ENCODE measurements at regions not wholly inside any gene's neighbourhood (a gene's known extent, or its start where the extent isn't known, plus 50 kb on each side); places are given as distances from the start of the nearest gene placed in this dataset.

DNA sequence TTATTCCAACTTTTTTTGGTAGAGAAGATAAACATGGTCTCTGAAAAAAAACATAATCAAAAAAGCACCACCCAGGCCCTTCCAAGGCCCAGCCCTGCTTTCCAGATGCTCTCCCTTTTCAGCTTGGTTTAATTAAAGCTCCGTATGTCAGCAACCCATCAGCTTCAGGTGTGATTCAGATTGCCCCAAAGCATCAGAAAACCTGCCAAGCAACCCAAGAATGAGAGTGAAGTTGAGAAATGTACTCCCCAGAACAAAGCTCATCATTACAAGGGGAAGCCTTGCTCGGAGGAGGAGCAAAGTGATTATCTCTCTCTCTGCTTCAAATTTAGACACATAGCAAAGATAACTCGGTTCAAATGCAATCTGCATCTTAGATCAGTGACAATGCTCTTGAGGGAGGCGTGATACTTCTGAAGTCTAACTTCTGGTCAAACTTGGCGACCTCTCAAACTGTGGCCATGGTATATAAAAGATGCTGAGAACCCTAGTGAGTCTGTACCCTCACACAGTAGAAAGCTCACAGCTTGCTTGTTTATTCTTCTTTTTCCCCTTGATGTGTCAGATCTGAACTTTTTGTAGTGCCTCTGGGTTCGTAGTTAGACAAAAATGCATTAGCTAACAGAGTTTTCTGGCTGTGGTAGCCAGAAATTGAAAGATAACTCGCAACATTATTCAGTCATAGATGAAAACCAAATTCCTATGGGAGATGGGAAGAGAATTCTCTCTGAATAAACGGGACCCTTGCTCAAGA is 63.3 kb upstream of the ZC3H11B start:
- POLR2A ChIA-PET, result no interaction called here
- Histone ChIP-seq H3K4me1 (ENCODE audit: control insufficient read depth, insufficient read depth, low read length) (no peaks in the 10 kb centered on the region), H3K36me3 (ENCODE audit: control insufficient read depth in 2 of 2, insufficient read depth in 1 of 2, low read length in 2 of 2) (no peaks in the 10 kb centered on the region), H3K27ac (ENCODE audit: extremely low read depth, low read depth, low read length) (no peak overlapping the region), H3K4me3 (ENCODE audit: low read depth, low read length) (no peak overlapping the region), H3K9me3 (ENCODE audit: control insufficient read depth, insufficient read depth, low read depth, low read length) (no peaks in the 10 kb centered on the region)
- TF ChIP-seq, protein P1, sequence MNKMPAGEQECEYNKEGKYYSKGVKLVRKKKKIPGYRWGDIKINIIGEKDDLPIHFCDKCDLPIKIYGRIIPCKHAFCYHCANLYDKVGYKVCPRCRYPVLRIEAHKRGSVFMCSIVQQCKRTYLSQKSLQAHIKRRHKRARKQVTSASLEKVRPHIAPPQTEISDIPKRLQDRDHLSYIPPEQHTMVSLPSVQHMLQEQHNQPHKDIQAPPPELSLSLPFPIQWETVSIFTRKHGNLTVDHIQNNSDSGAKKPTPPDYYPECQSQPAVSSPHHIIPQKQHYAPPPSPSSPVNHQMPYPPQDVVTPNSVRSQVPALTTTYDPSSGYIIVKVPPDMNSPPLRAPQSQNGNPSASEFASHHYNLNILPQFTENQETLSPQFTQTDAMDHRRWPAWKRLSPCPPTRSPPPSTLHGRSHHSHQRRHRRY (tag by site-specific recombination; IDR thresholded peaks at IDR 0.05), result no peak
- TF ChIP-seq ZNF473 (tag by site-specific recombination; IDR thresholded peaks at IDR 0.05), result no peak
- CTCF ChIA-PET, result interaction anchor here (1.6 kb wide), 1 partner anchor 15 kb away, joined by 7 read pairs; no protein-coding TSS in a partner anchor

DNA sequence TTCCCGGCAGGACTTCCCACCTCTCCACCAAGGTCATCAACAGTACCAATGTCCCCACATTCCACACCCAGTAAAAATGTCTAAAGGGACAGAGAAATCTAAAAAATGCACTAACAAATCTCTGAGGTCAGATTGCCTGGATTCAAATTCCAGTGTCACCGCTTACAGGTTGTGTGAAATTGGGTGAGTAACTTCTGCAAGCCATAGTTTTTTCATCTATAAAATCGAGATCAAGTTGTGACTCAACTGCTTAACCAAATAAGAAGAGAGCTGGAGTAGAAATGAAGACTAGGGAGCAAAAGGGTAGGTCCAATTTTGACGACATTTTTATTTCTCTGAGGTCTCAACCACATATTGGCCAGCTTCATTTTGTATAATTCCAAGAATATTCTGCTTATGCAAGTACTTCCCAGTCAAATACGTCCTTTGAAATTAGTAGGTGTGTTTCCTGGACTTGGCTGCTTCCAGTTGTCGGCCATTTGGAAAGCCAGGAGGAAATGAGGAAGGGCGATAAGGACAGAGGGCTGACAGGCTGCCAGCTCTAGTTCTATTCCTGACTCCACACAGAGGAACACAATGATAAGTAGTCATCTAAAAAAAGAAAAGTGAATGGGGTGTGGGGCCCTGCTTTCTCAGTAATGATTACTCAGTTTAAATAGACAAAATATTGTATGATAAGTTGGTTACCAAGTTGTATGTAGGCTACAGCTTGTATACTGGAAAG is 57.7 kb upstream of the ZC3H11B start:
- POLR2A ChIA-PET, result no interaction called here
- CTCF ChIA-PET, result no interaction called here
- no peak overlapping the region for H3K27ac ChIP-seq (ENCODE audit: extremely low read depth, low read depth, low read length)
- H3K9me3 ChIP-seq (ENCODE audit: control insufficient read depth, insufficient read depth, low read depth, low read length), result no peaks in the 10 kb centered on the region
- H3K4me3 ChIP-seq (ENCODE audit: low read depth, low read length), result no peak overlapping the region
- no peaks in the 10 kb centered on the region for H3K4me1 ChIP-seq (ENCODE audit: control insufficient read depth, insufficient read depth, low read length)
- TF ChIP-seq TCF7L2 (IDR thresholded peaks at IDR 0.05; ENCODE audit: borderline replicate concordance, low read depth, low read length) (no peak), ZNF792 (tag by site-specific recombination; IDR thresholded peaks at IDR 0.05) (no peak), ZNF48 (tag by site-specific recombination; IDR thresholded peaks at IDR 0.05) (no peak), ZNF660 (tag by site-specific recombination; IDR thresholded peaks at IDR 0.05) (no peak), ZNF211 (tag by site-specific recombination; IDR thresholded peaks at IDR 0.05; ENCODE audit: low read depth) (no peak), ZNF23 (tag by site-specific recombination; IDR thresholded peaks at IDR 0.05; ENCODE audit: borderline replicate concordance) (no peak), GLIS1 (tag by site-specific recombination; IDR thresholded peaks at IDR 0.05) (no peak), ZBTB8A (tag by site-specific recombination; IDR thresholded peaks at IDR 0.05) (no peak), ZNF571 (tag by site-specific recombination; IDR thresholded peaks at IDR 0.05) (no peak), ZNF555 (tag by site-specific recombination; conservative IDR thresholded peaks at IDR 0.05) (no peak)
- TF ChIP-seq, protein P2, sequence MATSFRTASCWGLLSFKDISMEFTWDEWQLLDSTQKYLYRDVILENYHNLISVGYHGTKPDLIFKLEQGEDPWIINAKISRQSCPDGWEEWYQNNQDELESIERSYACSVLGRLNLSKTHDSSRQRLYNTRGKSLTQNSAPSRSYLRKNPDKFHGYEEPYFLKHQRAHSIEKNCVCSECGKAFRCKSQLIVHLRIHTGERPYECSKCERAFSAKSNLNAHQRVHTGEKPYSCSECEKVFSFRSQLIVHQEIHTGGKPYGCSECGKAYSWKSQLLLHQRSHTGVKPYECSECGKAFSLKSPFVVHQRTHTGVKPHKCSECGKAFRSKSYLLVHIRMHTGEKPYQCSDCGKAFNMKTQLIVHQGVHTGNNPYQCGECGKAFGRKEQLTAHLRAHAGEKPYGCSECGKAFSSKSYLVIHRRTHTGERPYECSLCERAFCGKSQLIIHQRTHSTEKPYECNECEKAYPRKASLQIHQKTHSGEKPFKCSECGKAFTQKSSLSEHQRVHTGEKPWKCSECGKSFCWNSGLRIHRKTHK (tag by site-specific recombination; IDR thresholded peaks at IDR 0.05), result no peak
- TF ChIP-seq, protein P3, sequence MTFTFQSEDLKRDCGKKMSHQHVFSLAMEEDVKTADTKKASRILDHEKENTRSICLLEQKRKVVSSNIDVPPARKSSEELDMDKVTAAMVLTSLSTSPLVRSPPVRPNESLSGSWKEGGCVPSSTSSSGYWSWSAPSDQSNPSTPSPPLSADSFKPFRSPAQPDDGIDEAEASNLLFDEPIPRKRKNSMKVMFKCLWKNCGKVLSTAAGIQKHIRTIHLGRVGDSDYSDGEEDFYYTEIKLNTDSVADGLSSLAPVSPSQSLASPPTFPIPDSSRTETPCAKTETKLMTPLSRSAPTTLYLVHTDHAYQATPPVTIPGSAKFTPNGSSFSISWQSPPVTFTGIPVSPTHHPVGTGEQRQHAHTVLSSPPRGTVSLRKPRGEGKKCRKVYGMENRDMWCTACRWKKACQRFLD (tag by site-specific recombination; IDR thresholded peaks at IDR 0.05), result no peak
- TF ChIP-seq, protein P4, sequence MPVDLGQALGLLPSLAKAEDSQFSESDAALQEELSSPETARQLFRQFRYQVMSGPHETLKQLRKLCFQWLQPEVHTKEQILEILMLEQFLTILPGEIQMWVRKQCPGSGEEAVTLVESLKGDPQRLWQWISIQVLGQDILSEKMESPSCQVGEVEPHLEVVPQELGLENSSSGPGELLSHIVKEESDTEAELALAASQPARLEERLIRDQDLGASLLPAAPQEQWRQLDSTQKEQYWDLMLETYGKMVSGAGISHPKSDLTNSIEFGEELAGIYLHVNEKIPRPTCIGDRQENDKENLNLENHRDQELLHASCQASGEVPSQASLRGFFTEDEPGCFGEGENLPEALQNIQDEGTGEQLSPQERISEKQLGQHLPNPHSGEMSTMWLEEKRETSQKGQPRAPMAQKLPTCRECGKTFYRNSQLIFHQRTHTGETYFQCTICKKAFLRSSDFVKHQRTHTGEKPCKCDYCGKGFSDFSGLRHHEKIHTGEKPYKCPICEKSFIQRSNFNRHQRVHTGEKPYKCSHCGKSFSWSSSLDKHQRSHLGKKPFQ (tag by site-specific recombination; IDR thresholded peaks at IDR 0.05), result no peak
- TF ChIP-seq, protein P5, sequence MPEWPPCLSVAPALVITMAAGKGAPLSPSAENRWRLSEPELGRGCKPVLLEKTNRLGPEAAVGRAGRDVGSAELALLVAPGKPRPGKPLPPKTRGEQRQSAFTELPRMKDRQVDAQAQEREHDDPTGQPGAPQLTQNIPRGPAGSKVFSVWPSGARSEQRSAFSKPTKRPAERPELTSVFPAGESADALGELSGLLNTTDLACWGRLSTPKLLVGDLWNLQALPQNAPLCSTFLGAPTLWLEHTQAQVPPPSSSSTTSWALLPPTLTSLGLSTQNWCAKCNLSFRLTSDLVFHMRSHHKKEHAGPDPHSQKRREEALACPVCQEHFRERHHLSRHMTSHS (tag by site-specific recombination; IDR thresholded peaks at IDR 0.05), result no peak
- no peaks in the 10 kb centered on the region for H3K36me3 ChIP-seq (ENCODE audit: control insufficient read depth in 2 of 2, insufficient read depth in 1 of 2, low read length in 2 of 2)
